Stomach (tissue), 4 donors: ENCODE measurements at regions not wholly inside any gene's neighbourhood (a gene's known extent, or its start where the extent isn't known, plus 50 kb on each side); places are given as distances from the start of the nearest gene placed in this dataset.

Experiments used
- CTCF ChIP-seq, 7 experiments: fragments of 450-650 bp in 4 of 7; fragments of 200-600 bp in 3 of 7; sonication (generic) in 3 of 7; IDR thresholded peaks; one replicate each; pipeline ENCODE4 v1.5.1; 2016 to 2019; ENCODE audit warnings: antibody characterized with exemption in 7 of 7, control low read depth in 2 of 7, mild to moderate bottlenecking in 1 of 7
- EP300 ChIP-seq: sonication (generic); formaldehyde crosslinking; IDR thresholded peaks from one replicate; pipeline ENCODE4 v1.6.1; 2017; ENCODE audit warnings: antibody characterized with exemption
- POLR2A ChIP-seq, 4 donors: fragments of 450-650 bp; IDR thresholded peaks; one replicate each; pipeline ENCODE4 v1.6.1; 2016; ENCODE audit warnings: antibody characterized with exemption in 4 of 4, control low read depth in 2 of 4, mild to moderate bottlenecking in 1 of 4, moderate library complexity in 1 of 4
- POLR2AphosphoS5 ChIP-seq, 3 donors: sonication (generic); formaldehyde crosslinking; IDR thresholded peaks; one replicate each; pipeline ENCODE4 v1.6.1; 2016; ENCODE audit warnings: antibody characterized with exemption in 3 of 3

GRCh38 chr12:69154585-69155363 lies 84.6 kb upstream of the CPSF6 start:
- peak in 5 of 7 experiments; percentile 65 to 91 (median 89) for TF ChIP-seq CTCF (IDR thresholded peaks at IDR 0.05)
- TF ChIP-seq POLR2AphosphoS5 (IDR thresholded peaks at IDR 0.05), result peak in 1 of 3 donors; percentile 27
- TF ChIP-seq EP300, result no peak
- no peak for TF ChIP-seq POLR2A (IDR thresholded peaks at IDR 0.05)
